GM04504 (cell line): ENCODE measurements at regions not wholly inside any gene's neighbourhood (a gene's known extent, or its start where the extent isn't known, plus 50 kb on each side); places are given as distances from the start of the nearest gene placed in this dataset.
"Not testable (repeated sequence)": the region's sequence is repeated elsewhere in the genome, so short reads cannot be mapped to it uniquely, and the experiment has no call there.

ENCODE experiments used
- DNase-seq: peaks from one replicate; pipeline ENCODE4 v3.0.0-alpha.2; 2012; ENCODE audit warnings: low read depth

DNA sequence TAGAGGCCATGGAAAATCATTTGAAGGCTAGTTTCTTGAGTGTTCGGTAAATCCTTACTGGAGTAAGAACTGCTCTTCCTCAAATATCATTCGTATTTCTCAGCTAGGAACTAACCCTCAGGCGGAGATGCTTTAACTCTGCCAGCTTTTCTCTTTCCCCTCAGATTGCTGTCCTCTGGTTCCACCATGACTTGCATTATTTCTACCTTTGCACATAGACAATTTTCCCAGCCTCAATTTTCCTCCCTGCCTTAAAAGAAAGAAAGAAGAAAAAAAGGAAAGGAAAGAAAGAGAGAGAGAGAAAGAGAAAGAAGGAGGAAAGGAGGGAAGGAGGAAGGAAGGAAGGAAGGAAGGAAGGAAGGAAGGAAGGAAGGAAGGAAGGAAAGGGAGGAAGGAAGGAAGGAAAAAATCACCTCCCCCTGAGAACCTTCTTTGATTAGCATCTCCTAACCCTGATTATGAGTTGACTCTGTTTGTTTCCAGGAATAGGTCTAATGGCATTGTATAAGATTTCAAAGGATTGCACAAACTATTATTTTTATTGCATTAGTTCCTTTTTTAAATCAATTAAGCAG lies 123.3 kb upstream of the FAM204A start:
- DNase-seq, result no peak

DNA sequence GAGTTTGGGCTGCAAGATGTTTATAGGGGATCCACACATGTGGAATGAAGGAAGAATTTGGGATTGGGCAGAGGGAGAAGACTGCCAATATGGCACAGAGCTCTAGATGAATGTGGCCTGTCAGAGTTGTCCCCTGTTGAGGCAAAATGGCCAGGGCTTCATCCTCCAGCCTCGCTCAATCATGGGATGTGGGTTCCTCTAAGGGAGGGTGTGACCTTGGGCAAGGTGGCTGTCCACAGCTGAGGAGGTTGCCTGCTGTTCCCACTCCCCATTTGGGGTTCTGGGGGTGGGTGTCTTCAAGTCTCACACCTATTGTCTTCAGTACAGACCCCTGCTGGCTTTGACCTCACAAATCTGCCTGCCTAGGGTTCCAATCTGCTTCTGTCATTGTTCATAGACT lies 121.6 kb upstream of the FAM204A start:
- no peak for DNase-seq

DNA sequence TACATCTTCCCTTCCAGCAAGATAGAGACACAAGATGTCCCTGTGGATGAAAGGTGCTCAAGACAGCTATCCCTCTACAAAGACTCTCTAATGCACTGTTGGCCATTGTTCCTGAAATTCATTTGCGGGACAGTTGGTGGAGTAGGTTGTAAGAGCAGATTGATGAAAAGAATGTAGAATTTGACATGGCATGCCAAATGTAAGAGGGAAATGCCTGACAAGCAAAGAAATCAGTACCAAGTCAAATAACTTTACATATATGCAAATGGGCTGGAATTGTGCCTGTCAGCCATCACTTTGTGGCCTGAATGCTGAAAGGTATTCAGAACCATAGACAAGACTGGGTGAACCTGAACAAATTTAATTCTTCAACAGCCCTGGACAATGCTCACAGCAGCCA lies 120.3 kb upstream of the FAM204A start:
- no peak for DNase-seq

DNA sequence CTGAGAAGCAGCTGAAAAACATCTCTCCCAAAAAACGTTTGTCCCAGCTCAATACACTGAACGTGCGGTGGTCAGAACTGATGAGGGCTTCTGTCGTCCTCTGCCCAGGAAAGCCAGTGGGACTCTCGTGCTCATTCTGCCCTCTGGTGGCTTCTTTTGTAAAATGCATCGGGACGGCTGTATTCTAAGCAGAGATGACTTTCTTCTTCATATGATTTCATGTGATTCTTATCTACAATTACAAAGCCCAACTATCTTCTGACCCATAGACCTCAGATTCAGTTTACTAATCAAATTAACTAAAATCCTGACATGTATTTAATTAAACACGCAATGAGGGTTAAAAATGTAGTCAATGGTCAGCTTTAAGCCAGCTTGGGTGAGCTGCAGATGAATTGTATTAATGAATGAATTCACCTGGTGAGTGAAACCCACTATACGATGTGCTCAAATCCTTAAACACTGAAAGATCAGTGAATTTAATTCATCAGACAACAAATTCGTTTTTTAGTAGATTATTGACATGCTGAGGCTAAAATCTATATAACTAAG lies 117.6 kb upstream of the FAM204A start:
- DNase-seq, result peak; percentile 32

DNA sequence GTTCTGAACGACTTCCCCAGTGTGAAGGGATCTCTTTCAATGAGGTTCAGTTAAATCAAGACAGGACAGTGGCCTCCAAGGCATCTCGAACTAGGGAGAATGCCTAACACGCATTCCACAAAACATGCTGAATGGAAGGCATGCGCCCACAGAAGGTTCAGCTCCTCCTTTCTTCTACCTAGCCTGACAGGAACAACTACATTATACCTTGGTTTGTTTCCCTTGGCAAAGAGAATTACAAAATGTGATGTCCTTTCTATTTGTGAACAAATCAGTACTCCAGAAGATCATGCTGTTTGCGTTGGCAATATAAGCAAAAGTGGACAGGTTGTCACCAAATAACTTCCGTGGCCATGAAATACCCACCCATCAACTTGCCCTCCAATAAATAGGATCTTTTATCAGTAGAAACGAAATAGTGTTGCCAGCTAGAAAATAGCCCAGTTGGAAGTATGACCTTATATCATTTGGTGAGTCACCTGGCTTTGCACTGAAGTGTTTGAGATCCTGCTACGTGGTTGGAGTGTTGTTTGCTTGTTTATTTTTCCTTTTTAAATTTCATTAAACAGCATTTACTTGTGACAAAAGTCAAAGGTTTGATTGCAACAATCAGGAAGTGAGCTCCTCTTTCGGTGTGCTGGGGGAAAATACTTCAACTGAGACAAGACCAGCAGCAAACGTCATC lies 117.0 kb upstream of the FAM204A start:
- no peak for DNase-seq

DNA sequence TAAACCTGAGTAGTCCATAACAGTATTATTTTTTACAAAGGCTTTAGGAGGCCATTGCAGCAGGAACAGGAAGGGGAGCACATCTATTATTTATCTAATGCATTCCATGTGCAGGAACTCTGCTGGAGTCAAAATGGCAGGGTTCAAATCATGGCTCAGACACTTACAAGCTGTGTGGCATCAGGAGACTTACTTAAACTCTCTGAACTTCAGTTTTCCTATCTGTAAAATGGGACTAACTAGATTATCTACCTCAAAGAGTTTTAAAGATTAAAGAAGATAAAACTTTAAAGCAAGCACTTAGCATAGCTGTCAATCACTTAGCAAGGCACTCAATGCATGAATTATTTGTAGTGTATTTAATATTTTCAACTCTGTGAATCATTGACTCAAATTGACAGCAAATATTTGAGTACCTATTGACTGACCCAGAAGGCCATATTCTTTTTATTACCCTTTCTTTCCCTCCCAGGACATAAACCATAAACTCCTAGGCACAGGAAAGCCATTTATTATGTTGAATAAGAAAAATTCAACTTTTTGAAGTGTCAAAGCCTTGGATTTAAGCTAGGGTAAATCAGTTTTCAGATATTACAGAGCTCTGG lies 115.8 kb upstream of the FAM204A start:
- no peak for DNase-seq

DNA sequence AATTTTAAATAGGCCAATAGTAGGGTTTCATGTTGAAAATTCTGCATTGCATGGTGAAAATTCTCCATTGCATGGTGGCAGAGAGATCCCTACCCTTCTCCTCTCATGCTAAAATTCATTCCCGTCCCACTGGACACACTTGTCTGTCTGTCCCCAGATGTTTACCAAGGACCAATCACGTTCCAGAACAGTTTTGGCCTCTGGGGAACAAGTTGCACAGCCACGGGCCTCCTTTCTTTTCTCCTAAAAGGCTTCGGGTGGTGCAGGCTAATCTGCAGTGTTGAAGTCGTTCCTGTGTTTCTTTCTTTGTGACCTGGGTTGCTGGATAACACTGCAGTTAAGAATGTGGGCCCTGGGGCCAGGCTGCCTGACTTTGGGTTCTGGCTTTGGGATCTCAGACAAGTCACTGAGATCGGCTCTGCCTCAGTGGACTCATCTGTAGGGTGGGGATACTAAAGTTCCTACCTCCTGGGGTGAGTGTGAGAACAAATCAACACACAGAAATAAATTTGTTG lies 113.1 kb upstream of the FAM204A start:
- DNase-seq, result no peak

DNA sequence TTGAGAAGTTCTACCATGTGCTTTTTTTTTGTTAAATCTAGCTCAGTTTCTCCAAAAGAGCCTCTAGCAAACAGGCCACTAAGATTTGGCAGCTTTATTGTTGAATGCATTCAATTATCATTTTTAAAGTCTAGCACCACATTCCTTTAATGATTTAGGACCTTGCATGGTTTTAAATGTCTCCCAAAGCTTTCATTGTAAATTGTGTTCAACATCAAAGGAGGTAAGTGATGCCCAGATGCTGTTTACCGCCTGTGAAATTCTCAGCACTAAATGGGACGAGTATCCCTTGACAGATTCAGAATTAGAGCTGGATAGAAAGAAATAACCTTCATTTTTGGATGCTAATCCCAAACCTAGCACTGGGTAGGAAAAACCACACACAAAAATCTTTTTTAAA lies 112.1 kb upstream of the FAM204A start:
- DNase-seq, result no peak

DNA sequence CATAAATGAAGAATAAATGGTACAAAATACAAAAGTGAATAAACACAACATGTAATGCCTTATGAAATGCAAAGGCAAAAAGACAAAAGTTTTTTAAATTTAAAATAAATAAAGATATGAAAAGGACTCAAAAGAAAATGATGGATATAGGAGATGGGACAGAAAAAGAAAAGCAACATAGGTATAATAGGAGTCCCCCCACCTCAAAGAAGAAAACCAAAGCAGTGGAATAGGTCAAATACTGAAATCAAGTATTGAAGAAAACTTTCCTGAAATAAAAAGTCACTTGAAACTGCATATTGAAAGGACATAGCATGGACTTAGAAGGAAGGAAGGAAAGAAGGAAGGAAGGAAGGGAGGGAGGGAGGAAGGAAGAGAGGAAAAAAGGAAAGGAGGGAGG lies 110.0 kb upstream of the FAM204A start:
- DNase-seq, result no peak

DNA sequence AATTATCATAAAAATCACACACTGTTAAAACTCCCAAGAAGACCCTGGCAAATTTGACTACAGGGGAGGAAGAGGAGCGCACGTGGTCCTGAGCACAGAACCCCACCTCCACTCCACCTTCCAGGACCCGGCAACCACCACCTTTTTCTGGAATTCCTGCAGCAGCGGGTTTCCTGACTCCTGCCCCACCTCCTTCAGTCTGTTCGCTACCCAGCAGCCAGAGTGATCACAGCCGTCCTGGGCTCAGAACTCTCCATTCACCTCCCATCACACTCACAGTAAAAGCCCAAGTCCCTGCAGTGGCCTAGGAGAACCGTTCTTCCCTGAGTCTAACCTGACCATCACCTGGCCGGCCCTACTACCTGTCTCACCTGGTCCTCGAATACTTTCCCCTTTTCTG lies 107.4 kb upstream of the FAM204A start:
- no peak for DNase-seq

DNA sequence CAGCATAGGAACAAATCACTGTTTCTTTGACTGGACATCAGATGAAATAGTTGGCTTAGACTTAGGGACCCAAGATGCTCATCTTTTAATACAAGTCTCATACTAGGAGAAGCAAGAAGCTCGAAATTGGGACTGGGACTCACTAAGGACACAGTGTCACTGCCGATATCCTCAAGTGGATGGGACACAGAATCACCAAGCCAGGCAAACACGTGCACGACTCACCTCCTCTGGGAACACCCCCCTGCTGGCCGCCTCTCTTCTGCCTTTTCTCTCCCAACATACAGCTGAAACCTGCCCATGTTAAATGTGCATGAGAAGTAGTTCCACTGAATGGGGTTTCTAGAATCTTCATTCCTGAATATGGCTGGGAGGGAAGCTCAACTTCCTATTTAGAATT lies 106.6 kb upstream of the FAM204A start:
- DNase-seq, result no peak

DNA sequence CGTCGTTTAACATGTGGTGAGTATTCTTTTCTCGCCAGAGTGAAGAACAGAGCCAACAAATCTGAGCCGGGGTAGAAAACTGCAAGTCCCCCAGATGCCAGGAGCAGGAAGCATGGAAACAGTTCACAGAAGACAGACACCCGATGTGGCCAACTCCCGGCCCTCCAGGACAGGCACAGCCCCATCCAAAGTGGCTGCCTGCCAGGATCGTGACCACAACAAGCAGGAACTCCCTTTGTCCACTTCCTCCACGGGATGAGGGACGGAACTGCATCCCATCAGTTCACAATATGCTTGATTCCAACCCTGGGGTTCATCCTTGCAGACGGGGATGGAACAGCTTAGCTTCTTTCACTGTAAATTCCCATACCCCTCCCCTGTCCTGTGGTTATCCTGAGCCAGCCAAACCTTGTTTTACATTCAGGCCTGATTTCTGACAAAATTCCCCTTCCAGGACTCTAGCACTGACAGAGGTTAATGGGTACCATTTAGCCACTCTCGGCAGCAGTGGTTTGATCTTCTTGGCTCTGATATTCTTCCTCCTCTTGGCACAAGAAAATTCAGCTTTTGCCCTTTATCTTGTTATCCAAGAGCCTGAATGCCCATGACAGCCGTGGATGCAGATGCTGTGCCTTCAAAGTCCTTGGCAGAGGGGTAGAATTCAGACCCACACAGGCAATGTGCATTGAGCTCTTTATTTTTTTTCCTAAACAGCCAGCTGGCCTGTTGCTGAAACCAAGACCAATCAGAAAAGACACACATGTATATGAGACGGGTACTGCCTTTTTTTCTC lies 105.5 kb upstream of the FAM204A start:
- peak; percentile 40 for DNase-seq

DNA sequence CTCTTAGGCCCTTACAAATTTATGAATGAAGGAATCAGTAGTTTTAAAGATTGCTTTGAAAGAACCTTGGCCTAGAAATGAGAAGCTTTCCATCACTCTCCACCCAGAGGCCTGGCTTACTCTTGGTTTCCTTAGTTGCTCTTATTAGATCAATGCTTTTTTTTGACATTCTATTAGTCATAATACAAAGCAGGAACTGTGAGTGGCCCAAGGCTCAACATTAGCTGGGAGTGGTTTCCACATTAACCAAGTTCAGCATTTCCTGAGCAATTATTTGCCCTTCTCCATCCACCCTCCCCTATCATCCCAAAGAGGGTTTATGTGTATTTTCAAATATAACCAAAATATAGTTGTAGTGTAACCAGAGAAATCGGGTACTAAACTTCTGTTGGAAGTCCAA lies 103.4 kb upstream of the FAM204A start:
- no peak for DNase-seq

DNA sequence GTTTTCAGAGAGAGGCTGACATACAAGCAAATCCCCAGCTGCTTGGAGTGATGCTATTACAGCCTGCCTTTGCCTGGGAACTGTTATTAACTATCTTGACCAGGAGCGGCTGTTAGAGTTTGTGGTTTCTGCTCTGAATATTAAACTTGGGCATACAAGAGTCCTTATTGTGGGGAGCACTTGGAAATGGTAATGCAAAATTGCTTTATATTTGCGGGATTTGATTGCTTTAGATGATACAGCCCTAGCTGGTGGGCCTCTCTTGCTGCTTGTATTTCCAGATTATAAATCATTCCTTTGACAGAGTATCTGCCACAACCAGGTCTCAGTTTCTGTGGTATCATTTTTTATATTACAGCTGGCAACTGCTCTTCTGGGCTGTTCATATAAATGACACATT lies 101.9 kb upstream of the FAM204A start:
- no peak for DNase-seq

DNA sequence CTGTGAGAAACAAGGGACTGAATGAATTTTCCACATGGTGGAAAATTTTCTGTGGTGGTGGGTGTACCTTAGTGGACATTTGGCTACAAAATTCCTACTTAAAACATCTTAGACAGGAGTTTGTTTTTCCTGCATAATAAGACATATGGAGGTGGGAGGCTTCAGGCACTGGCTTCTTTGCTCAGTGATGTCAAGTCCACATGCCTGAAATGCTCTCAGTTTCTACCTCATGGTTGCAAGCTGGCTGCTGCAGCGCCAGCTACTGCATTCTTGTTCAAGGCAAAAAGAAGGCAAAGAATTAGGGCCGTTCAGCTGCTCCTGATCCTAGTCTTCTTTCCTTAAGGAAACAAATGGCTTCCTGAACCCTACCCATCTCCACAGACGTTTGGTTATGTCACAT lies 99.9 kb upstream of the FAM204A start:
- DNase-seq, result no peak

DNA sequence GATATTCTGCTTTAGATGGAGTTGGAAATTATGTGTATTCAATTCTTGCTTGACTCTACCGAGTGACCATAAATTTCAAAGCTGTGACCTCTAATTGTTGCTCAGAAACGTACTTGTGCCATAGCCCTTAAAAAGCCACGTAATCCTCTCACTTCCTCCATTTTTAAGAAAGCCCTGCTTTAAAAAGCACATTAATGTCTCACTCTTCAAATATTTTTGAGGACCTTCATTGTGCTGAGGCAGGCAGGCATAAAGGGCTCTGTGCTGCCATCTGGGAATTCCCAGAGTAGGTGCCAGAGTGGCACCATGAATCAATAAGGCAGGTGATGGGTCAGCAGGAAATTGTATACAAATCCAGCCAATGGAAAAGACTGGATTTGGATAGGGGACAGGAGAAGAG lies 97.7 kb upstream of the FAM204A start:
- no peak for DNase-seq

DNA sequence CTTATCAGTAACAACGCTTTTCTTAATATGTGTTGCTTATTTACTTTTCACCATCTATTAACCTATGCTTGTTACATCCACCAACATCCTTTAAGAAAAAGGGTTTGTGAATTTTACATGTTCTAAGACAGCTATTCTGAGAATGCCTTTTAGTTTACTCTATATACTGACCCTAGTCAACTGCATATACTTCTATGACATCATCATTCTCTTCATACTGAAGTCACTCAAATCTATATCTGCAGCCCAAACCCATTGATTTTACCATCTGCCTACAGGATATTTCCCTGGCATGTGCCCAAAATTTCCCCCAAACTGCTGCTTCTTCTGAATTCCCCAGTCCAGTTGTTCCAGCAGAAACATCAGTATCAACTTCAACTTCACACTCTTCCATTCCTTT lies 94.6 kb upstream of the FAM204A start:
- DNase-seq, result no peak

DNA sequence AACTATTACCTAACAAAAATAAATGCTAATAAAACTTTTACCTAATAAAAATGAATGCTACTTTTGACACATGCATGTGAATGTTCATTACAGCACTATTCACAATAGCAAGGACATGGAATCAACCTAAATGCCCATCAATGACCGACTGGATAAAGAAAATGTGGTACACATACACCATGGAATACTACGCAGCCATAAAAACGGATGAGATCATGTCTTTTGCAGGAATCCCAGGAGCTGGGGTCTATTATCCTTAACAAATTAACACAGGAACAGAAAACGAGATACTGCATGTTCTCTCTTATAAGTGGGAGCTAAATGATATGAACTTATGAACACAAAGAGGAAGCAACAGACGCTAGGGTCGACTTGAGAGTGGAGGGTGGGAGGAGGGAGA lies 88.1 kb upstream of the FAM204A start:
- no peak for DNase-seq

DNA sequence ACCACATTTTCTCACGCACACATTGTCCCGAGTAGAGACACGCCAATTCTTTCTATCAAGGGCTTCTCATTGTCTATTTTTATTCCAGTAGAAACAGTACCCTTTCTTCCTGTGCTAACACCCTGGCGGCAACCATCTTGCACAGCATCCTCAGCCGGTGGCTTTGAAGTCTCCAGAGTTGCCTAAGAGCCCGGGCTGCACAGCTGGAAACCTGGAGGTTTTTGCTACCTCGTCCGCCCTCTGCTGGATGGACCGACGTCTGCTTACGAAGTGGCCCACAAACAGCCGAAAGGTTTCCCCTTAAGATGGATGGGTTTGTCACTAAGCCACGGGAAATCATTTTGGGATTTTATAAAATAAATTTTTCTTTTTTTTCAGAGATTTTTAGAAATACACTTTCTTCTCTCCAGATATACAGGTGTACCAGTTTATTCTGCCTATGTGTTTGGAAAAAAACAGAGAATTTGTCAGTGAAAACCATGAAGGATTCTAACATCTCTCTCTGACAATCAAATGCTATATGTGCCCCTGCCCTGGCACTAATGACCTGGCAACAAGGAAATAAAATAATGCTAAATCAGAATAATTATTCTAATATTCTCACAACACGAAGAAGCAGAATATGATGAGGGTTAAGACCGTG lies 81.8 kb upstream of the FAM204A start:
- peak; percentile 71 for DNase-seq

DNA sequence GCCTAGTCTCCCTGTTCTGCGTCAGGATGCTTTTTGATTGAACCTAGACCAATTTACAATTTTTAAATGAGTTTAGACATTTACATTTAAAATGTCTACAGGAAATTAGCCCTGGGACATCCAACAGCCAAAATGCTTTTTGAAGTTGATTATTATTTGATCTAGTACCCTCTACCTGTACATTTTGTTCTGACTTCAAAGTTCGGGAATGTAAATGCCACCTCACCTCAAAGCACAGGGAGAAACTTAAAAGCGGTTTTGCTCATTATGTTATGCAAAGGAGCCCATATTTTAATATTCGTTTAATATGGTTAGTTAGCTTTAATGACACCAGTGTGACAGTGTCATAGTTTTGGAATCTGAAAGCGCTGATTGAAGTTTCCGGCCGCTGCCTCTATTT lies 80.1 kb upstream of the FAM204A start:
- DNase-seq, result no peak

DNA sequence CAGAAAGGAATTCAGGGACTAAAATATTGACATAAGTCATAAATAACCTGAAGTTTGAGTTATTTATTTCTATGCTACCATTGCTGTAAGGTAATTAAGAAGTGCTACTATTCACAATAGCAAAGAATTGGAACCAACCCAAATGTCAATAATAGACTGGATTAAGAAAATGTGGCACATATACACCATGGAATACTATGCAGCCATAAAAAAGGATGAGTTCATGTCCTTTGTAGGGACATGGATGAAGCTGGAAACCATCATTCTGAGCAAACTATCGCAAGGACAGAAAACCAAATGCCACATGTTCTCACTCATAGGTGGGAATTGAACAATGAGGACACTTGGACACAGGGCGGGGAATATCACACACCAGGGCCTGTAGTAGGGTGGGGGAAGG lies 77.9 kb upstream of the FAM204A start:
- DNase-seq, result not testable (repeated sequence)

DNA sequence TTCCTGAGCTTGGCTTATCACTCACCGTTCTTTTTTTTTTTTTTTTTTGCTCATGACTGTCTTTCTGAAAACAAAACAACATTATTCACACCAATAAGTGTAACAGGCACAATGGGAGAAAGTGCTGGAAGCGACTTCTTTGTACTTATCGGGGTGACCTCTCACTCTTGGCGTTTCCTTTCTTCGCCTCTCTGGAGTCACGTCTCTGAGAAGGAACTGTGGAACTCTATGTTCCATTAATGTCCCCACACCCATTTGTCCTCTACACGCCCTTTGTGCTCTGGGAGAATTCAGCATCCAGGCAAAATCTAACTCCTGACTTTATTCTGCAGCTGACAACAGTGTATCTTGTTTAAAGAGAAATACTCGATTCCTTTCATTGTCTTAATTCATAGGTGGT lies 70.8 kb upstream of the FAM204A start:
- no peak for DNase-seq
